Limb (tissue), 2 donors: ENCODE measurements at regions not wholly inside any gene's neighbourhood (a gene's known extent, or its start where the extent isn't known, plus 50 kb on each side); places are given as distances from the start of the nearest gene placed in this dataset.
A peak's percentile ranks its signal among the peaks of the same experiment; 100 is the strongest.

Source experiments
- DNase-seq, 2 donors: peaks; one replicate each; pipeline ENCODE4 v3.0.0-alpha.2; 2016; ENCODE audit errors: extremely low spot score in 2 of 2

DNA sequence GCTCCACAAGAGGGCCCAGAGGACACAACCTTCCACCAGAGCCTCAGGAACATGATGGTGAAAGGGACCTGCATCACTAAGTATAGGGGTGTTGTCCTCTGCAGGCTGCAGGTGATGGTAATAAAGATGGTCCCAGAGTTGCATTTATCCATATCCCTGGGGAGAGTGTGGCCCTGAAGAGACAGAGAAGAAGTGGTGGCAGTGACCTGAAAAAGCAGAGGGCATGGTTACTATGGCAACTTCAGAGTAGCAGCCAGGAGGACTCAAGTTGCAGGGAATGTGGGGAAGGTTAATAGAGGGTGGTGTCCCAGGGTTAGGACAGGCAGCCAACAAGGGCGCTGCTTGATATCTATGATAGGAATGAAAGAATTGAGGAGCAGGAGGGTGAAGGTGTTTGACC lies 57.1 kb downstream of the HLA-A start:
- DNase-seq, result no peak

DNA sequence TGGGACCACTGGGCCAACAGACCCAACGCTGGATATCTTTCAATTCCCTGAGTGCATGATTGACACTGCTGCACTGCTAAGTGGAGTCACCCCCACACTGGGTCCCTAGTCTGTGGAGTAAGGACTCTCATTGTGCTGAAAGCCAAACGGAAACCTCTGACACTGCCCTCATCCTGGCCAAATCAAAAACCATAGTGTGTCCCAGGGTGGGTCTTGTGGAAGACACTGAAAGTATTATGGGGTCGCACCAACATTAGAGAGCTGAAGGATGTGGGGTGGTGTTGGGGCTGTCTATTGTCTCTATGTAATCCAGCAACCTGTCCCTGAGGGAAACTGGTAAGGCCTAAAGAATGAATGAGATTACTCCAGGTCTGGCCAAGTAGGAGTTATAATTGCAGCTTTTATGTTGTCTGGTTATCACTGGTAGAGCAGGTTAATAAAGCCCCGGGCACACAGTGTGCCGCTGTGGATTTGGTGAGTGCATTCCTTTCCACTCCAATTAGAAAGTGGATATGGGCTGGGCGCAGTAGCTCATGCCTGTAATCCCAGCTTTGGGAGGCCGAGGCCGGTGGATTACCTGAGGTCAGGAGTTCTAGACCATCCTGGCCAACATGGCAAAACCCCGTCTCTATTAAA lies 57.9 kb downstream of the HLA-A start:
- DNase-seq, result no peak

DNA sequence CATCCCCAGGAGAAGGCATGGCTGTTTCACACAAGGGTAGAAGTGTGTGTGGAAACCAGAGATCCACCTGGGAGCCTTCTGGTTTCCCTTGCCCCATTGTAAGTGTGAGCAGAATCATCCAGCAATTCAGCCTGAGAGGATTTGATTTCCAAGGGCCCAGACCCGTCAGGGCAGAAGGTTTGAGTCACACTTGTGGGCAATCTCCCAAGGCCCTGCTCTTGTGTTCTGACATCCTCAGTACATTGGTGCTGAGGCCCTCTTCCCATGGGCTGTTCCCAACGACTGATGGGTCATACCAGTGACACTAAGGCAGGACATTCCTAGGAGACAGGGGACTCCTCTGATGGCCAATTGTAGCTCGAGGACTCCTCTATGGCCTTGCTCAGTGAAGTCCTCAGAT lies 58.2 kb upstream of the POLR1H start:
- DNase-seq, result no peak

DNA sequence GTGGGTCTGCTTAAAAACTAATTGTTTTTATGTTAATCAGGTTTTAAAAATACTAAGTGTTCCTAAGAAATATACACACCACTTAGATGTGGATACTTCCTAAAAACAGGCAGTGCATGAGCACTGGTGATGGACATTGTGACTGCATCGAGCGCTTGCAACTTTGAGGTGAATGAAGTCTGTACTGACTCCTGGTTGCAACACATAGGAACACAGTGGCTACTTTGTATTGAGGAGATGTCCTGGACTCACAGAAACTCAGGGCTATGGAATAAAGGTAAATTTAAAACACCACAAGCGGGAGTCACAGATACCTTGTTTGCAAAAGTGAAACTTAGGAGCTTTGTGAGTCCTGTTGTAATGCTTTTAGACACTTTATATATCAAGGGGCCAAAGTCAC lies 55.6 kb upstream of the POLR1H start:
- no peak for DNase-seq

DNA sequence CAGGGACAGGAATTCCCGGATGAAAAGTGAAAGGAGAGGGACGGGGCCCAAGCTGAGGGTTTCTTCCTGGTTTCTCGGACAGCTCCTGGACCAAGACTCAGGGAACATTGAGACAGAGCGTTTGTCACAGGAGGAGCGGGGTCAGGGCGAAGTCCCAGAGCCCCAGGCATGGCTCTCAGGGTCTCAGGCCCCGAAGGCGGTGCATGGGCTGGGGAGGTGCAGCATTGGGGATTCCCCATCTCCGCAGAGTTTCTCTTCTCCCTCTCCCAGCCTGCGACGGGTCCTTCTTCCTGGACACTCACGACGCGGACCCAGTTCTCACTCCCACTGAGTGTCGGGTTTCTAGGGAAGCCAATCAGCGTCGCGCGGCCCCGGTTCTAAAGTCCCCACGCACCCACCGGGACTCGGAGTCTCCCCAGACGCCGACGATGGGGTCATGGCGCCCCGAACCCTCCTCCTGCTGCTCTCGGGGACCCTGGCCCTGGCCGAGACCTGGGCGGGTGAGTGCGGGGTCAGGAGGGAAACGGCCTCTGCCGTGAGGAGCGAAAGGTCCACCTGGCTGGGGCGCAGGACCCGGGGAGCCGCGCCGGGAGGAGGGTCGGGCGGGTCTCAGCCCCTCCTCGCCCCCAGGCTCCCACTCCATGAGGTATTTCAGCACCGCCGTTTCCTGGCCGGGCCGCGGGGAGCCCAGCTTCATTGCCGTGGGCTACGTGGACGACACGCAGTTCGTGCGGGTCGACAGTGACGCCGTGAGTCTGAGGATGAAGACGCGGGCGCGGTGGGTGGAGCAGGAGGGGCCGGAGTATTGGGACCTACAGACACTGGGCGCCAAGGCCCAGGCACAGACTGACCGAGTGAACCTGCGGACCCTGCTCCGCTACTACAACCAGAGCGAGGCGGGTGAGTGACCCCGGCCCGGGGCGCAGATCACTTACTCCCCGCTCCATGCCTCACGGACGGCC lies 54.6 kb upstream of the POLR1H start:
- peak in 1 of 2 donors; percentile 40 for DNase-seq

DNA sequence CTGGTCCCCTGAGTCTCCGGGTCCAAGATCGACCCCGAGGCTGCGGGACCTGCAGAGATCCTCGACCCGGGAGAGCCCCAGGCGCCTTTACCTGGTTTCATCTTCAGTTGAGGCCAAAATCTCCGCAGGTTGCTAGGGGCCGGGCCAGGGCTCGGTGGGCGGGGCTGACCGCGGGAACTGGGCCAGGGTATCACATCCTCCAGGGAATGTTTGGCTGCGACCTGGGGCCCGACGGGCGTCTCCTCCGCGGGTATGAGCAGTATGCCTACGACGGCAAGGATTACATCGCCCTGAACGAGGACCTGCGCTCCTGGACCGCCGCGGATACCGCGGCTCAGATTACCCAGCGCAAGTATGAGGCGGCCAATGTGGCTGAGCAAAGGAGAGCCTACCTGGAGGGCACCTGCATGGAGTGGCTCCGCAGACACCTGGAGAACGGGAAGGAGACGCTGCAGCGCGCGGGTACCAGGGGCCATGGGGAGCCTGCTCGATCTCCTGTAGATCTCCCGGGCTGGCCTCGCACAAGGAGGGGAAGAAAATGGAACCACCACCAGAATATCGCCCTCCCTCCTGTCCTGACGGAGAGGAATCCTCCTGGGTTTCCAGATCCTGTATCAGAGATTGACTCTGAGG lies 53.8 kb upstream of the POLR1H start:
- DNase-seq, result peak in 1 of 2 donors; percentile 37

DNA sequence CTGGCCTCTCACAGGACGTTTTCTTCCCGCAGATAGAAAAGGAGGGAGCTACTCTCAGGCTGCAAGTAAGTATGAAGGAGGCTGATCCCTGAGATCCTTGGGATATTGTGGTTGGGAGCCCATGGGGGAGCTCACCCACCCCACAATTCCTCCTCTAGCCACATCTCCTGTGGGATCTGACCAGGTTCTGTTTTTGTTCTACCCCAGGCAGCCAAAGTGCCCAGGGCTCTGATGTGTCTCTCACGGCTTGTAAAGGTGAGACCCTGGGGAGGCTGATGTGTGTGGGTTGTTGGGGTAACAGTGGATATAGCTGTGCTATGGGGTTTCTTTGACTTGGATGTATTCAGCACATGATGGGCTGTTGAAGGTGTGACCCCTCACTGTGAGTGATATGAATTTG lies 52.0 kb upstream of the POLR1H start:
- no peak for DNase-seq
